ENCODE measurements at regions not wholly inside any gene's neighbourhood (a gene's known extent, or its start where the extent isn't known, plus 50 kb on each side); places are given as distances from the start of the nearest gene placed in this dataset.

GRCh38 chr13:85498774-85499173, 300.4 kb downstream of the SLITRK6 start:
- DNase-seq (ENCODE audit: low read depth in 4 of 4, low spot score in 2 of 4), result no peak

- DNase-seq (ENCODE audit: low read depth in 4 of 4, low spot score in 2 of 4), result no peak
Measured at GRCh38 chr13:85497652-85498051, 301.6 kb downstream of the SLITRK6 start.

- no peak for DNase-seq (ENCODE audit: low read depth in 4 of 4, low spot score in 2 of 4)
Measured at GRCh38 chr13:85492283-85492682, 306.9 kb downstream of the SLITRK6 start.

GRCh38 chr13:85486663-85487062, 312.6 kb downstream of the SLITRK6 start:
- DNase-seq (ENCODE audit: low read depth in 4 of 4, low spot score in 2 of 4), result no peak

- DNase-seq (ENCODE audit: low read depth in 4 of 4, low spot score in 2 of 4), result no peak
Measured at GRCh38 chr13:85473144-85473543, 326.1 kb downstream of the SLITRK6 start.

GRCh38 chr13:85469320-85469719, 329.9 kb downstream of the SLITRK6 start:
- no peak for DNase-seq (ENCODE audit: low read depth in 4 of 4, low spot score in 2 of 4)

GRCh38 chr13:85462792-85463425, 336.3 kb downstream of the SLITRK6 start:
- DNase-seq (ENCODE audit: low read depth in 4 of 4, low spot score in 2 of 4), result no peak

GRCh38 chr13:85461621-85462020, 337.6 kb downstream of the SLITRK6 start:
- DNase-seq (ENCODE audit: low read depth in 4 of 4, low spot score in 2 of 4), result no peak

- DNase-seq (ENCODE audit: low read depth in 4 of 4, low spot score in 2 of 4), result no peak
Measured at GRCh38 chr13:85445534-85445933, 353.7 kb downstream of the SLITRK6 start.

GRCh38 chr13:85441975-85442374, 357.2 kb downstream of the SLITRK6 start:
- DNase-seq (ENCODE audit: low read depth in 4 of 4, low spot score in 2 of 4), result no peak

- DNase-seq (ENCODE audit: low read depth in 4 of 4, low spot score in 2 of 4), result no peak
Measured at GRCh38 chr13:85441364-85441763, 357.9 kb downstream of the SLITRK6 start.

GRCh38 chr13:85436029-85436428, 363.2 kb downstream of the SLITRK6 start:
- no peak for DNase-seq (ENCODE audit: low read depth in 4 of 4, low spot score in 2 of 4)

- DNase-seq (ENCODE audit: low read depth in 4 of 4, low spot score in 2 of 4), result no peak
Measured at GRCh38 chr13:85434927-85435326, 364.3 kb downstream of the SLITRK6 start.

GRCh38 chr13:85432881-85433280, 366.3 kb downstream of the SLITRK6 start:
- no peak for DNase-seq (ENCODE audit: low read depth in 4 of 4, low spot score in 2 of 4)

GRCh38 chr13:85431720-85432119, 367.5 kb downstream of the SLITRK6 start:
- DNase-seq (ENCODE audit: low read depth in 4 of 4, low spot score in 2 of 4), result no peak

GRCh38 chr13:85430216-85430794, 368.9 kb downstream of the SLITRK6 start:
- no peak for DNase-seq (ENCODE audit: low read depth in 4 of 4, low spot score in 2 of 4)

GRCh38 chr13:85427416-85427815, 371.8 kb downstream of the SLITRK6 start:
- DNase-seq (ENCODE audit: low read depth in 4 of 4, low spot score in 2 of 4), result no peak

- DNase-seq (ENCODE audit: low read depth in 4 of 4, low spot score in 2 of 4), result no peak
Measured at GRCh38 chr13:85420136-85420535, 379.1 kb downstream of the SLITRK6 start.

- no peak for DNase-seq (ENCODE audit: low read depth in 4 of 4, low spot score in 2 of 4)
Measured at GRCh38 chr13:85419611-85420010, 379.6 kb downstream of the SLITRK6 start.

GRCh38 chr13:85417807-85418206, 381.4 kb downstream of the SLITRK6 start:
- DNase-seq (ENCODE audit: low read depth in 4 of 4, low spot score in 2 of 4), result no peak

GRCh38 chr13:85413664-85414063, 385.6 kb downstream of the SLITRK6 start:
- no peak for DNase-seq (ENCODE audit: low read depth in 4 of 4, low spot score in 2 of 4)

- no peak for DNase-seq (ENCODE audit: low read depth in 4 of 4, low spot score in 2 of 4)
Measured at GRCh38 chr13:85412448-85412847, 386.8 kb downstream of the SLITRK6 start.

- DNase-seq (ENCODE audit: low read depth in 4 of 4, low spot score in 2 of 4), result no peak
Measured at GRCh38 chr13:85411591-85411990, 387.6 kb downstream of the SLITRK6 start.
